ENCODE measurements at regions not wholly inside any gene's neighbourhood (a gene's known extent, or its start where the extent isn't known, plus 50 kb on each side); places are given as distances from the start of the nearest gene placed in this dataset.

- TF ChIP-seq EZH2 (IDR thresholded peaks at IDR 0.05; ENCODE audit: insufficient read depth, low read length) (no peak), CTCF (IDR thresholded peaks at IDR 0.05; ENCODE audit: insufficient read depth, low read depth, low read length) (no peak)
These were observed 146.8 kb downstream of the LNPK start for GRCh38 chr2:175855236-175855635.
